ENCODE measurements at regions not wholly inside any gene's neighbourhood (a gene's known extent, or its start where the extent isn't known, plus 50 kb on each side); places are given as distances from the start of the nearest gene placed in this dataset.

DNA sequence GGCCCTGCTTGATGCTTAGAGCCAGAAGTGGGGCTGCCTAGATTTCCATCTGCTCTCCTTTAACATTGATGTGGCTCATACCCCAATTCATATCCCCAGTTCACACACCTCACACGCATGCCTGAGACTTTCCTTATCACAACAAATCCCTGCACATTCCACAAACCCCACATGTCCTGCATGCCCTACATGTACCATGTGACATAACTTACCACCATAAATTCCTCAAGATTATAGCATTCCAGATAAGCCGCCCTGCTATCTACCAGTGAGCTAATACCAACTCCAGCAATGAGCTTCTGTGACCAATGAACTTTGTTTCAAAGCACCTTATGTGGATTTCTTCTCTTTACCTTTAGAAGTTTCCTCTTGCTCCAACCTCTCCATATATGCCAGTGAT is 104.7 kb upstream of the RAB11FIP2 start:
- no peak for TF ChIP-seq ZFX (IDR thresholded peaks at IDR 0.05)
- TF ChIP-seq, protein P1, sequence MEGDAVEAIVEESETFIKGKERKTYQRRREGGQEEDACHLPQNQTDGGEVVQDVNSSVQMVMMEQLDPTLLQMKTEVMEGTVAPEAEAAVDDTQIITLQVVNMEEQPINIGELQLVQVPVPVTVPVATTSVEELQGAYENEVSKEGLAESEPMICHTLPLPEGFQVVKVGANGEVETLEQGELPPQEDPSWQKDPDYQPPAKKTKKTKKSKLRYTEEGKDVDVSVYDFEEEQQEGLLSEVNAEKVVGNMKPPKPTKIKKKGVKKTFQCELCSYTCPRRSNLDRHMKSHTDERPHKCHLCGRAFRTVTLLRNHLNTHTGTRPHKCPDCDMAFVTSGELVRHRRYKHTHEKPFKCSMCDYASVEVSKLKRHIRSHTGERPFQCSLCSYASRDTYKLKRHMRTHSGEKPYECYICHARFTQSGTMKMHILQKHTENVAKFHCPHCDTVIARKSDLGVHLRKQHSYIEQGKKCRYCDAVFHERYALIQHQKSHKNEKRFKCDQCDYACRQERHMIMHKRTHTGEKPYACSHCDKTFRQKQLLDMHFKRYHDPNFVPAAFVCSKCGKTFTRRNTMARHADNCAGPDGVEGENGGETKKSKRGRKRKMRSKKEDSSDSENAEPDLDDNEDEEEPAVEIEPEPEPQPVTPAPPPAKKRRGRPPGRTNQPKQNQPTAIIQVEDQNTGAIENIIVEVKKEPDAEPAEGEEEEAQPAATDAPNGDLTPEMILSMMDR (conservative IDR thresholded peaks at IDR 0.05) = no peak
- H3K27ac ChIP-seq = no peak overlapping the region

DNA sequence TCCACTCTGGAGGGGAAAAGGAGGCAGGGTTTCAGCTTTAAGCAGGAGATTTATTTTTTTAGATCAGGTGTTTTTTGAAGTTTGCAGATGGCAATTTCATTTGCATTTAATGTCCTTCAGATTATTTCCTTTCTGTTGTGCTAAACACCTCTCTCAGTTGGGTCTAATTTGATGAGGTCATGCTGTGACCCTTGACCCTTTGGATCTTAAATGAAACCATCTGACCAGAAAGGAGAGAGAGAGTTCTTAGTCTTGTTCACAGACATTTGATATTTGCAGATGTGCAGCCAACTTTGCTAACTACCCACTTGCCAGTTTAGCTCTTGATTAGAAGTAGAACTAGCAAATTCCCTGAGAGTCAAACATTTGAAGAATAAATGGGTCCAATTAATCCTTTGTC is 101.5 kb upstream of the RAB11FIP2 start:
- H3K27ac ChIP-seq = no peak overlapping the region
- no peak for TF ChIP-seq ZFX (IDR thresholded peaks at IDR 0.05)
- TF ChIP-seq, protein P1 (conservative IDR thresholded peaks at IDR 0.05) = no peak

DNA sequence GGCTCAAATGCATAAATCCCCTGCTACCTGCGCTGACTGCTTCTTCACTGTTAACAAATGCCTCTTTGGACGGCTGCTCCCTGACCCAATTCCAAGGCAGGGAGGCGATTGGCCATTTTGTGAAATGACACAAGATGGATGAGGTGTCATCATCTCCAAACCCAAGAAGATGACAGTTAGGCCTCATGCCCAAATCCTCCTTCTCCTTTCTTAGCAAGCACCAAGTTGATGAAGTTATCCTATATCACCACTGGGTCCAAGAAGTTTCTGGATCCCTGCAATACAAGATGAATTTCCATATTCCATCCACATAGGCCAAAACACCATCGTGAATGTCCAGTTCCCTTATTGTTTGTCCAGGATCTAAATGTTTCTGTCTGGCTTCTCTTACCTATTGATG is 98.5 kb upstream of the RAB11FIP2 start:
- TF ChIP-seq, protein P1 (conservative IDR thresholded peaks at IDR 0.05) = no peak
- TF ChIP-seq ZFX (IDR thresholded peaks at IDR 0.05) = no peak
- no peak overlapping the region for H3K27ac ChIP-seq

DNA sequence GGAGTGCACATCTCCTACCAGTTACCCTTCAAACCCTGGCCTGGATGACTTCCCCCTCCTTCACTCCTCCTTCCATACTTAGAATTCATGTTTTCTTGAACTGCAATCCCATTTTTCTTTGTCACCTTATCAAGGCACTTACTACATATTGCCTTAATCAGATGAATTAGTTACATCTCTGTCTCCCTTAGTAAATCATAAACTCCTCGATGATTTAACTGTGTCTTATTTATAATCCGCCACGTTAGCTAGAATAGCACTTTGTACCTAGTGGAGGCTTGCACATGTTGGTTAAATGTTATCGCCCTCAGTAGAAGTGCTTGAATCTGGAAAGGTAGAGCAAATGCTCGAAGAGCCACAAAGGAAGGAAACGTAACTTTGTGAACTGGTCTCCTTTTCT is 94.7 kb upstream of the RAB11FIP2 start:
- no peak overlapping the region for H3K27ac ChIP-seq
- TF ChIP-seq ZFX (IDR thresholded peaks at IDR 0.05) = no peak
- TF ChIP-seq, protein P1 (conservative IDR thresholded peaks at IDR 0.05) = no peak

DNA sequence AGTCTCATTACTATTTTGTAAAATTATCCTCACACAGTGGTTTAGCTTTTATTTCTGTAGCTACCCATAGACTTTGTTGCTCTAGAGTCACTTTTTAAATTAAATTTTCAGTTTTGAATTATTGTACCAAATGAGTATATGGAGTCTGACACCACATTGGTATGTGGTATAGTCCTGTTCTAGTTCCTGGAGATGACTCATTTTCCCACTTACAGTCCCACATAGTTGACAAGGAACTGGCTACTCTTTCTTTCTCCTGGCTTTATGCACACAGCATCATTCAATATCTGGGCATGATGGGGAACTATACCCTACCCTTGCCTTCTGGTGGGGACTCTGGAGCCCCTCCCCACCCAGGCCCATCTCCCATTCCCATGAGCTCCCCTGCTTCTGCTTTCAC is 92.6 kb upstream of the RAB11FIP2 start:
- no peak overlapping the region for H3K27ac ChIP-seq
- TF ChIP-seq ZFX (IDR thresholded peaks at IDR 0.05) = no peak
- TF ChIP-seq, protein P1 (conservative IDR thresholded peaks at IDR 0.05) = no peak

DNA sequence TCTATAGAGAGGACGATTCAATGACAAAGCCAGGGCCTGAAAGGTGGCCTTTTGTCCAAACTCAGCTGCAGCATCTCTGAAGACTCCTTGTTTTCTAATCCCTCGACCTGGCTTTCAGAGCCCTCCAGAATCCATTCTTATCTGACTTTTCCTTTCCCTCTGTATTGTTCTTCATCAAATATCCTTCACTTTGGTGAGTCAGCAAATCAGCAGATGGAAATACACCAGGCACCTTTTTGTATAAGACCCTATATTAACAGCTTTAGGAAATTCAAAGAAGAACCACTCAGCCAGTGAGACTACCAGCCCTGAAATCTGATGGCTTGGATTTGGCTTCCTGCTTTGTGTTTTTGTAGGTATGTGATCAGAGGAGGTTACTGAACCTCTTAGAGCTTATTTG is 81.9 kb upstream of the RAB11FIP2 start:
- no peak for TF ChIP-seq ZFX (IDR thresholded peaks at IDR 0.05)
- TF ChIP-seq, protein P1 (conservative IDR thresholded peaks at IDR 0.05) = no peak
- no peak overlapping the region for H3K27ac ChIP-seq

DNA sequence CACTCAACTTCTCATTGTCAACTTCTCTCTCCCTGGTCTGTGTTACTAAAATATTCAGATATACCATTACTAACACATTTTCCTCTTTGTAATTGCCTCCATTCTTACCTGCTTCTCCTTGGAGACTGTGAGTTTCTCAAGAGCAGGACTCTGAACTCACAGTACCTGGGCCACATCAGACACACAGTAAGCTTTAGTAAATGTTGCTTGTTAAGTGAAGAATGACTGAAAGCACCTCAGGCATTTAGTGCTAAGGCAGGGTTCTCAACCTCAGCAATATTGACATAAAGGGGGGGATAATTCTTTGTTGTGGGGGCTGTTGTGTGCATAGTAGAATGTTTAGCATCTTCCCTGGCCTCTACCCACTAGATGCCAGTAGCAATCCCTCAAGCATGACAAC is 72.0 kb upstream of the RAB11FIP2 start:
- H3K27ac ChIP-seq = no peak overlapping the region

More for the DNA sequence above, 72.0 kb upstream of the RAB11FIP2 start:
- TF ChIP-seq, protein P1 (conservative IDR thresholded peaks at IDR 0.05) = no peak
- TF ChIP-seq ZFX (IDR thresholded peaks at IDR 0.05) = no peak
